Epidermal melanocyte (primary cell): ENCODE measurements at regions not wholly inside any gene's neighbourhood (a gene's known extent, or its start where the extent isn't known, plus 50 kb on each side); places are given as distances from the start of the nearest gene placed in this dataset.

ENCODE experiments used
- DNase-seq: peaks from one replicate; pipeline ENCODE4 v3.0.0; 2011; ENCODE audit warnings: low spot score; ENCODE audit not compliant: insufficient read length

- DNase-seq: no peak
These were observed 100.5 kb upstream of the NRP1 start for GRCh38 chr10:33434933-33435332.

GRCh38 chr10:33428682-33429081 lies 94.2 kb upstream of the NRP1 start:
- no peak for DNase-seq

GRCh38 chr10:33423154-33423529 lies 88.7 kb upstream of the NRP1 start:
- no peak for DNase-seq

GRCh38 chr10:33422471-33423153 lies 88.1 kb upstream of the NRP1 start:
- no peak for DNase-seq

GRCh38 chr10:33421789-33422462 lies 87.5 kb upstream of the NRP1 start:
- peak; percentile 44 for DNase-seq

GRCh38 chr10:33419311-33419710 lies 84.8 kb upstream of the NRP1 start:
- no peak for DNase-seq

GRCh38 chr10:33418301-33418700 lies 83.8 kb upstream of the NRP1 start:
- DNase-seq: no peak

GRCh38 chr10:33416691-33417090 lies 82.2 kb upstream of the NRP1 start:
- DNase-seq: no peak

- DNase-seq: no peak
These were observed 81.7 kb upstream of the NRP1 start for GRCh38 chr10:33416209-33416608.

- no peak for DNase-seq
These were observed 80.4 kb upstream of the NRP1 start for GRCh38 chr10:33414841-33415240.

GRCh38 chr10:33412653-33413361 lies 78.3 kb upstream of the NRP1 start:
- no peak for DNase-seq

GRCh38 chr10:33412241-33412640 lies 77.8 kb upstream of the NRP1 start:
- DNase-seq: no peak

GRCh38 chr10:33410860-33411234 lies 76.4 kb upstream of the NRP1 start:
- DNase-seq: no peak

- DNase-seq: no peak
These were observed 75.8 kb upstream of the NRP1 start for GRCh38 chr10:33410096-33410859.

GRCh38 chr10:33406596-33406995 lies 72.1 kb upstream of the NRP1 start:
- DNase-seq: no peak

- no peak for DNase-seq
These were observed 68.0 kb upstream of the NRP1 start for GRCh38 chr10:33402220-33403073.

GRCh38 chr10:33401300-33401699 lies 66.8 kb upstream of the NRP1 start:
- DNase-seq: no peak

- DNase-seq: no peak
These were observed 64.3 kb upstream of the NRP1 start for GRCh38 chr10:33398796-33399195.

GRCh38 chr10:33396938-33397337 lies 62.5 kb upstream of the NRP1 start:
- no peak for DNase-seq

GRCh38 chr10:33396279-33396678 lies 61.8 kb upstream of the NRP1 start:
- no peak for DNase-seq

GRCh38 chr10:33395201-33395600 lies 60.7 kb upstream of the NRP1 start:
- no peak for DNase-seq
